HG02938 (cell line): ENCODE measurements at regions not wholly inside any gene's neighbourhood (a gene's known extent, or its start where the extent isn't known, plus 50 kb on each side); places are given as distances from the start of the nearest gene placed in this dataset.
A peak's percentile ranks its signal among the peaks of the same experiment; 100 is the strongest.
"Not testable (repeated sequence)": the region's sequence is repeated elsewhere in the genome, so short reads cannot be mapped to it uniquely, and the experiment has no call there.

ENCODE experiments used
- ATAC-seq: cut with Tn5 transposase; IDR thresholded peaks from one replicate; pipeline ENCODE4 v1.9.1; 2021; ENCODE audit warnings: mild to moderate bottlenecking, moderate library complexity; ENCODE audit not compliant: unreplicated experiment

DNA sequence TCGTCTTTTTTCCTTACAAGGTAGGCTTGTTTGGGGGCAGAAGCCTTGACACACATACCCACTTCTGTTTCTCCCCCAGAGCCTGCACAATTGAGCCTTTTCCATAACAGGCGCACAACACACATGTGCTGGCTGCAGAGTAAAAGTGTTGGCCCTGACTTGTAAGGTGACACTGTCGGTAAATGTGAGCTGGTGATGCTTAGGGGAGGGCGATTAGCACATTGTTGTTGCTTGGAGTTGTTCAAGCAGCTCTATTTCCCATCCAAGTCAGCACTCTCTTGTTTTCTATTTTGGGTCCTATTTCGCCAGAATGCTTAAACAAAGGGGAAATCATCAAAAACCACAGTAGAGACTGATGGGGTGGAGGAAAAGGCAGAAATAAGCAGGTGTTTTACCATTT lies 51.9 kb upstream of the PTPRJ start:
- ATAC-seq = no peak

DNA sequence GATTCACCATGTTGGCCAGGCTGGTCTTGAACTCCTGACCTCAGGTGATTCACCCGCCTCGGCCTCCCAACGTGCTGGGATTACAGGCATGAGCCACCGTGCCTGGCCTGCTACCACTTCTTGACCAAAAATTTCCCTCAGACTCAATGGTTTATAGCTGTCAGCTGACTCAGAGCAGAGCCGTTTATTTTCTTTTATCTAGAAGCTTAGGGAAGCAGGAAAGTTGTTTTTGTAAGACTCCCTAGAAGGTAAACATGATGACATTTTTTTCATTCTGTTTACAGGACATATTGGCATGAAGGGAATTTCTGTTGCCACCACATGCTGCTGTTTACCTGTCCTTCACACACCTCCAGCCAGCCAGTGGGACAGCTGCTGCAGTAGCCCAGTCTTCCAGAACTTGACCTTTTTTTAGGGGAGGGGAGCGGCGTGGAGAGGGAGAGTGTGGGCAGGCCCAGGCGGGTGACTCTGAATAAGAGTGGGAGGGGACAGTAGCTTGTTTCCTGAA lies 56.1 kb upstream of the PTPRJ start:
- no peak for ATAC-seq

GRCh38 chr11:47923667-47924066 lies 56.7 kb upstream of the PTPRJ start:
- ATAC-seq = no peak

DNA sequence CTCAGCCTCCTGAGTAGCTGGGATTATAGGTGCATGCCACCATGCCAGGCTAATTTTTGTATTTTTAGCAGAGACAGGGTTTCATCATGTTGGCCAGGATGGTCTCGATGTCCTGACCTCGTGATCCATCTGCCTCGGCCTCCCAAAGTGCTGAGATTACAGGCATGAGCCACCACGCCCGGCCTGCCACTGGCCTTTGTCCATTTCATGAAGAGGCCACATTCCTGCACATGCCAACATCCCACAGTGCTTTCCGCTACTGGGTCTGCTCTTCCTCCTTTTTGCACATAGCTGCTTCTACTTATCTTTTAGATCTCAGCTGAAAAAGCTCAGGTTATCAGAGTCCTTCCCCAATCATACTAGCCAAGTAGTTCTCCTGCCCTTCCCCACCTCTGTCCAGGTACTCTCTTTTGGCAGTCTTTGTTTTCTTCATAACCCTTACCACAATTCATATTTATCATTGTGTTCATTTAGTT lies 59.2 kb upstream of the PTPRJ start:
- ATAC-seq = not testable (repeated sequence)

DNA sequence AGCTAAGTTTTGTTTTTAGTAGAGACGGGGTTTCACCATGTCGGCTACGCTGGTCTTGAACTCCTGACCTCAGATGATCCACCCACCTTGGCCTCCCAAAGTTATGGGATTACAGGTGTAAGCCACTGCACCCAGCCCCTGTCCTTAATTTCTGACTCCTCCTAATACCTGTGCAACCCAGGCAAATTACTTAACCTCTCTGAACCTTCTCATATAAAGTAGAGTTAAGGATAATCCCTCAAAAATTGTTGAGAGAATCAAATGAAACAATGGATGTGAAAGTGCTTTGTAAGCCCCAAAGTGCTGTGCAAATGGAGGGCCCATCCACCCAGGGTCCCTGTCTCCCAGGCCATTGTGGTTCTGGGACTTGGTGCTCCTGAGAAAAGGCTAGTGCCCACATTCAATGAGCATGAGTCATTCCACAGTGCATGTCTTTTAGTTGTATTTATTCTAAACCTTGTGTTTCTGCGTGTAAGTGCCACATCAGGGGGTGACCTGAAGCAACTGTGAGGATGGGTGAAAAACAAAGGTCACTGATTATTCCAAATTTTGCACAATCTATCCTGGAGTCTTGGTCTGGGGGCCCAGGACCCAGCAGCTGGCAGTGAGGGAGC lies 61.4 kb upstream of the PTPRJ start:
- ATAC-seq = no peak

DNA sequence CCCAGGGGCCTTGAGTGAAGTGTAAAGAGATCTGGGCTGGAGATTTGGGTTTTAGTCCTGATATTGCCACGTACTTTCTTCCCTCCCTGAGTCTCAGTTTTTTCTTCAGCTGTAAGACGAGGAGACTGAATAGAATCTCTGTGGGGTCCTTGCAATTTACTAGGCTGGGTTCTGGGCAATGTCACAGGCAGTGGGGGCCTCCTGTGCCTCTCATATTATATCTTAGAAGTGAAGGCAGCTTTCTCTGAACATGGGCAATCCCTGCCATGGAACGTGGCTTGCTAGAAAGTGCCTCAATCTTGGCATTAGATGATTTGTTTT lies 62.0 kb upstream of the PTPRJ start:
- no peak for ATAC-seq

DNA sequence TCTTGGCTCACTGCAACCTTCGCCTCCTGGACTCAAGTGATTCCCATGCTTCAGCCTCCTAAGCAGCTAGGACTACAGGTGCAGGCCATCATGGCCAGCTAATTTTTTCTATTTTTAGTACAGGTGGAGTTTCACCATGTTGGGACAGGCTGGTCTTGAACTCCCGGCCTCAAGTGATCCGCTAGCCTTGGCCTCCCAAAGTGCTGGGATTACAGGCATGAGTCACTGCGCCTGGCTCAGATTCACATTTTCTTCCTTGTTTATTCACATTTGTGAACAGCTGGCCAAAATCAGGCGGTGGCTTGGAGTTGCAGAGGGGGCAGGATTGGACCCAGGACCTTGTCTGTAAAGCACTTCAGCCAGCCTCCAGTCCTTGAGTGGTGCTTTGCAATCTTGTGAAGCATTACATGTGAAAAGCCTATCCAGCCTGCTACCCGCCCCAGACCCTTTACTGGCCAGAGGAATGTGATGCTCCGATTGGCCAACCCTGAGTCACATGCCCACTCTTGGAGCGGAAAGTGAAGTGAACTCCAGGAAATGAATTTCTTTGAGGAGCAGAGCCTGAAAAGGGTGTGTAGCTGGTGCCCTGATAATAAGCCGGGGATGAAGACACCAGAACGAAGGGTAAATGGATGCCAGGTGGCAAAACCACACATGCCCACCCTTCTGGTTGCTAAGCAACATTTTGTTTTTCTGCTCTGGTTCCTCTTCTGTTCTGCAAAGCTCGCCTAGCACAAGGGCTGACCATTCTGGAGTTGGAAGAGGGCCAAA lies 62.6 kb upstream of the PTPRJ start:
- no peak for ATAC-seq

GRCh38 chr11:47916361-47916841 lies 64.0 kb upstream of the PTPRJ start:
- ATAC-seq = no peak

GRCh38 chr11:47915783-47916182 lies 64.6 kb upstream of the PTPRJ start:
- no peak for ATAC-seq

DNA sequence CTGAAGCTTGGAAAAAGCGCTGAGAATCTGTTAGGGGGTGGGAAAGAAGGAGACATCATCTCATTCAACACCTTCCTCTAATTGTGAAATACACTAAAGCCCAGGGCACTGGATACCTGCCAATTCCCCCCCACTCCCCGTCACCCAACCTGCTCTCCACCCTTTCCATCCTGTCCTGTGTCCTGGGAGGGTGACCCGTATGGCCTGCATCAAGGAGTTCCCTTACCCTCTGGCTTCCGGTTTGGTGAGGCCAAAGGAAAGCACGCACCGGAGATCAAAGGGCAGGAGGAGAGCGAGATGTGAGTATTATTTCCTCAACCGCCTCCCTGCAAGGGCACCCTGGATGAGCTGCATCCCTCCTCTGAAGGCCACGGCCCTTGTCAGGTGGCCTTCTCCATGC lies 65.0 kb upstream of the PTPRJ start:
- no peak for ATAC-seq

DNA sequence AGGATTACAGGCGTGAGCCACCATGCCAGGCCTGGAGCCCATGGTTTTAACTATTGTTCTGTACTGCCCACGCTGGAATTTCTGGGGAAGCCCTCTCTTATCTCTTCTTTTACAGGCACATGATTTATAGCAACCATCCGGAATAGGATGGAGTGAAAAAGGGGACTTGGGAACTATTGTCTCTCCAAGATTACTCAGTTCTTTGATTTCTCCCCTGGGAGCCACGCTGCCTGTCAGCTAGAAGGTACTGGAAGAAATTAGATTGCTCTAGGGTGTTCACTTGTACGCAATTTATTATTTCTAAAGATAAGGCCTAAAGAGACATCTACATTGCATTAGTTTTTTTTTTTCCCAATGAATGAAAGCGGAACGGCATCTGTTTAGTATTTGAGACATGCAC lies 65.6 kb upstream of the PTPRJ start:
- ATAC-seq = no peak

- no peak for ATAC-seq
These were observed 65.5 kb upstream of the NUP160 start for GRCh38 chr11:47913529-47914244.

- ATAC-seq = no peak
These were observed 64.8 kb upstream of the NUP160 start for GRCh38 chr11:47912843-47913437.

GRCh38 chr11:47911149-47911548 lies 63.0 kb upstream of the NUP160 start:
- ATAC-seq = no peak

- peak; percentile 64 for ATAC-seq
These were observed 60.0 kb upstream of the NUP160 start for GRCh38 chr11:47908198-47908597.

DNA sequence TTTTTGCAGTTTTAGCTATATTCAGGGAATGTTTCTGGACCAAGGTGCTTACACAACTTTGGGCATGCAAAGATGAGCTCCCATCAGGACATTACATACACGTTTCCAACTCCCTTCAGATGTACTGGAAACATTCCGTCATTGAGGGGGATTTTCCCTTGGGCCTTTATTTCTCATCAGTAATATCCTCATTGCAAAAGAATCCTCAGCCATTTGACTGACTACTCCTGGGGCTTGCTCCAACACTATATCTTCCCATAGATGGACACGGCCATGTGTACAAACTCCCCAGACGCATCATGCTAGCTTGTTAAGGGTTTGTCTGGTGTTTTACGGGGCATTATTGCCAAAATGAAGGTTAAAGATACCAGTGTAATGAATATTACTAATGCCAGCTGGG lies 59.3 kb upstream of the NUP160 start:
- ATAC-seq = no peak

GRCh38 chr11:47906066-47906465 lies 57.9 kb upstream of the NUP160 start:
- no peak for ATAC-seq

- no peak for ATAC-seq
These were observed 57.4 kb upstream of the NUP160 start for GRCh38 chr11:47905358-47906059.

DNA sequence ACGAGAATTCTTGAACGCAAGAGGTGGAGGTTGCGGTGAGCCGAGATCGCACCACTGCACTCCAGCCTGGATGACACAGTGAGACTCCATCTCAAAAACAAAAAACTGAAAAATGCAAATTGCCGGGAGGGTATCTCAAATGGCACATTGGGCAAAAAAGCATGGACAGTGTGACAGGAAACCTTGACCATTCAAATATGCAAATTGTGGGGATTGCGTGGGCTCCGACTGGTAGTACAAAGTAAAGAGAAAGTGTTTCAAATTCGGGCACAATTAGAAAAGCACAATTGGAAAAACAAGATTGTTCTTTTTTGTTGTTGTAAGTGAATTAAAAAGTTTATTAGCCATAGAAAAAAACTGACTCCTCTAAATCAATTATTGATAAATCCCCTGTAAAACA lies 56.7 kb upstream of the NUP160 start:
- no peak for ATAC-seq

DNA sequence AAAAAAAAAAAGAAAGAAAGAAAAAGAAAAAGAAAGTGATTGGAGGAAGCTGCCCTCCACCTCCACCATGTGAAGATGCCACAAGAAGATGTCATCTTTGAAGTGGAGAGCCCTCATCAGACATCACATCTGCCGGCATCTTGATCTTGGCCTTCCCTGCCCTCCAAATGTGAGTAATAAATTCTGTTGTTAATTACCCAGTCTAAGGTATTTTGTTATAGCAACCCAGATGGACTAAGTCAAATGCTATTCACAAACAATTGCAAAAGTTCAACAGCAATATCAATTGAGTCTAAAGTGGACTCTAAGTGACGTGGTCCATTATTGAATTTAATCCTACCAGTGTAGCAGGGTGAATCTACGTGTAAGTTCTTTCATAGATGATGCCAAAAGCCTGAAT lies 55.9 kb upstream of the NUP160 start:
- ATAC-seq = no peak

- peak; percentile 98 for ATAC-seq
These were observed 51.7 kb upstream of the NUP160 start for GRCh38 chr11:47899801-47900200.
